H1 (cell line): ENCODE measurements at regions not wholly inside any gene's neighbourhood (a gene's known extent, or its start where the extent isn't known, plus 50 kb on each side); places are given as distances from the start of the nearest gene placed in this dataset.

Experiments used
- CTCF ChIA-PET: fragments of 300-600 bp; sonication (Branson Sonifier 250); formaldehyde crosslinking; loops from one replicate; lab custom pipeline; 2021; ENCODE audit not compliant: partially characterized antibody; lab: Charles Lee
- POLR2A ChIA-PET: fragments of 300-600 bp; sonication (Branson Sonifier 250); formaldehyde crosslinking; loops from one replicate; lab custom pipeline; 2021; ENCODE audit warnings: inconsistent platforms; ENCODE audit not compliant: partially characterized antibody; lab: Charles Lee
- DNase-seq, 2 experiments: peaks; one replicate each; pipeline versions ENCODE4 v3.0.0 to v3.0.0-alpha.2; 2010 to 2022; ENCODE audit warnings: low spot score in 2 of 2, low read depth in 1 of 2, mixed read lengths in 1 of 2
- FAIRE-seq: peaks from 2 replicates; lab custom pipeline; 2011; peaks lifted over from hg19 to GRCh38; lab: Jason Lieb, UNC
- H2AFZ ChIP-seq: 2 replicates; pipeline ENCODE4 v1.8.1; 2012; ENCODE audit warnings: low read length, inconsistent platforms
- H2AK5ac ChIP-seq: 2 replicates; pipeline ENCODE4 v1.6.1; 2013; ENCODE audit warnings: low read depth, low read length
- H2BK120ac ChIP-seq: replicated peaks from 2 replicates; pipeline ENCODE3; 2013; ENCODE audit warnings: low read depth, low read length, inconsistent platforms
- H2BK12ac ChIP-seq: 2 replicates; pipeline ENCODE4 v1.6.1; 2013; ENCODE audit warnings: low read depth, low read length
- H2BK15ac ChIP-seq: 2 replicates; pipeline ENCODE4 v1.6.1; 2013; ENCODE audit warnings: low read length
- H2BK20ac ChIP-seq: 2 replicates; pipeline ENCODE4 v1.6.1; 2013; ENCODE audit warnings: low read length
- H2BK5ac ChIP-seq: 2 replicates; pipeline ENCODE4 v1.6.1; 2013; ENCODE audit warnings: low read depth, low read length
- H3K14ac ChIP-seq: 2 replicates; pipeline ENCODE4 v1.6.1; 2013; ENCODE audit warnings: inconsistent platforms; ENCODE audit not compliant: insufficient read length
- H3K18ac ChIP-seq: 2 replicates; pipeline ENCODE4 v1.6.1; 2013; ENCODE audit warnings: low read length; ENCODE audit errors: extremely low read depth
- H3K23ac ChIP-seq: 2 replicates; pipeline ENCODE4 v1.6.1; 2013; ENCODE audit warnings: inconsistent platforms; ENCODE audit not compliant: insufficient read length
- H3K23me2 ChIP-seq: 2 replicates; pipeline ENCODE4 v1.6.1; 2013; ENCODE audit warnings: low read depth, low read length
- H3K27ac ChIP-seq: 2 replicates; pipeline ENCODE4 v1.6.1; 2011; ENCODE audit warnings: low read depth, low read length, inconsistent platforms
- H3K27me3 ChIP-seq, 4 experiments: replicated peaks in 1 of 4; 1 replicate in 1 of 4; 2 replicates in 3 of 4; pipeline versions ENCODE4 v1.6.1 to v1.8.1; 2011 to 2013; ENCODE audit warnings: low read length in 3 of 4, mild to moderate bottlenecking in 3 of 4, inconsistent platforms in 2 of 4, mixed read lengths in 2 of 4, moderate library complexity in 1 of 4; ENCODE audit not compliant: control insufficient read depth in 3 of 4, insufficient read depth in 3 of 4; ENCODE audit errors: extremely low read depth in 1 of 4
- H3K36me3 ChIP-seq, 4 experiments: 2 replicates each; pipeline versions ENCODE4 v1.6.1 to v1.8.1; 2011 to 2013; ENCODE audit warnings: mild to moderate bottlenecking in 4 of 4, low read length in 3 of 4, moderate library complexity in 2 of 4, control low read depth in 1 of 4, inconsistent platforms in 1 of 4; ENCODE audit not compliant: insufficient read depth in 4 of 4, control insufficient read depth in 2 of 4
- H3K4ac ChIP-seq: replicated peaks from 2 replicates; pipeline ENCODE3; 2013; ENCODE audit warnings: low read length, low read depth, mixed read lengths, inconsistent platforms; ENCODE audit not compliant: insufficient read length
- H3K4me1 ChIP-seq, 4 experiments: replicated peaks in 1 of 4; 1 replicate in 1 of 4; 2 replicates in 3 of 4; pipeline versions ENCODE4 v1.6.1 to v1.8.1; 2011 to 2013; ENCODE audit warnings: low read length in 3 of 4, inconsistent platforms in 2 of 4, mixed read lengths in 1 of 4; ENCODE audit not compliant: insufficient read depth in 4 of 4, control insufficient read depth in 3 of 4
- H3K4me2 ChIP-seq, 2 experiments: 2 replicates each; pipeline versions ENCODE4 v1.6.1 to v1.8.1; 2011 to 2013; ENCODE audit warnings: low read depth in 2 of 2, low read length in 2 of 2, control low read depth in 1 of 2, inconsistent platforms in 1 of 2, mild to moderate bottlenecking in 1 of 2; ENCODE audit not compliant: insufficient read depth in 1 of 2
- H3K4me3 ChIP-seq, 4 experiments: fragments of 200-600, 300-600 bp in 1 of 4; sonication (generic), shearing (Covaris generic), sonication (Bioruptor Twin) in 1 of 4; 2 replicates each; pipeline versions ENCODE4 v1.5.1 to v1.8.1; 2011 to 2016; ENCODE audit warnings: low read length in 4 of 4, low read depth in 3 of 4, control low read depth in 2 of 4, inconsistent platforms in 2 of 4, mild to moderate bottlenecking in 2 of 4, mixed read lengths in 1 of 4, moderate library complexity in 1 of 4; ENCODE audit not compliant: insufficient read depth in 2 of 4; ENCODE audit errors: extremely low read depth in 1 of 4
- H3K56ac ChIP-seq: replicated peaks from 2 replicates; pipeline ENCODE3; 2013; ENCODE audit warnings: low read depth, mild to moderate bottlenecking, mixed read lengths, low read length, inconsistent platforms; ENCODE audit not compliant: insufficient read length
- H3K79me1 ChIP-seq: 2 replicates; pipeline ENCODE4 v1.6.1; 2013; ENCODE audit warnings: low read depth, low read length, control low read depth
- H3K79me2 ChIP-seq, 2 experiments: 2 replicates each; pipeline versions ENCODE4 v1.6.1 to v1.8.1; 2012 to 2013; ENCODE audit warnings: low read length in 2 of 2, mild to moderate bottlenecking in 2 of 2, inconsistent platforms in 1 of 2; ENCODE audit not compliant: insufficient read depth in 2 of 2, control insufficient read depth in 1 of 2
- H3K9ac ChIP-seq, 4 experiments: replicated peaks in 1 of 4; 1 replicate in 1 of 4; 2 replicates in 3 of 4; pipeline versions ENCODE4 v1.6.1 to v1.8.1; 2011 to 2013; ENCODE audit warnings: low read depth in 3 of 4, low read length in 3 of 4, control low read depth in 2 of 4, mild to moderate bottlenecking in 2 of 4, moderate library complexity in 2 of 4, inconsistent platforms in 1 of 4; ENCODE audit errors: extremely low read depth in 1 of 4
- H3K9me3 ChIP-seq, 2 experiments: 2 replicates each; pipeline versions ENCODE4 v1.6.1 to v1.8.1; 2012 to 2013; ENCODE audit warnings: mild to moderate bottlenecking in 2 of 2, moderate library complexity in 2 of 2, control low read depth in 1 of 2, inconsistent platforms in 1 of 2, low read depth in 1 of 2, low read length in 1 of 2, mixed read lengths in 1 of 2; ENCODE audit not compliant: insufficient read depth in 2 of 2
- H4K20me1 ChIP-seq, 2 experiments: replicated peaks in 1 of 2; 2 replicates each; pipeline versions ENCODE3 to v1.8.1; 2011 to 2013; ENCODE audit warnings: inconsistent platforms in 2 of 2, low read length in 2 of 2, mild to moderate bottlenecking in 1 of 2; ENCODE audit not compliant: insufficient read depth in 2 of 2, control insufficient read depth in 1 of 2
- H4K5ac ChIP-seq: 2 replicates; pipeline ENCODE4 v1.6.1; 2013; ENCODE audit warnings: low read length, low read depth, mixed read lengths, inconsistent platforms; ENCODE audit not compliant: insufficient read length
- H4K8ac ChIP-seq: 2 replicates; pipeline ENCODE4 v1.8.0; 2013; ENCODE audit warnings: mild to moderate bottlenecking, moderate library complexity, low read length, inconsistent platforms; ENCODE audit not compliant: insufficient read depth; ENCODE audit errors: extremely low read depth
- H4K91ac ChIP-seq: replicated peaks from 2 replicates; pipeline ENCODE3; 2013; ENCODE audit warnings: low read length, mixed read lengths, inconsistent platforms; ENCODE audit not compliant: insufficient read length
- CTBP2 ChIP-seq: IDR thresholded peaks from 2 replicates; pipeline ENCODE4 v1.7.0; 2011; ENCODE audit warnings: borderline replicate concordance, mild to moderate bottlenecking, moderate library complexity, mixed read lengths, low read length; ENCODE audit not compliant: insufficient read depth, insufficient read length
- WGBS, 2 experiments: shearing (Covaris generic) in 1 of 2; methylation state at CpG; one replicate each; pipeline versions ENCODE4 v1.1.6 to v1.1.7; 2013 to 2015; ENCODE audit warnings: low lambda C conversion rate in 2 of 2, mixed read lengths in 2 of 2, inconsistent platforms in 1 of 2, low coverage in 1 of 2, missing lambda C conversion rate in 1 of 2; ENCODE audit not compliant: insufficient replicate concordance in 2 of 2, insufficient coverage in 1 of 2, insufficient read length in 1 of 2; ENCODE audit errors: extremely low coverage in 1 of 2, missing lambda C conversion rate in 1 of 2; 5-methylcytosine and 5-hydroxymethylcytosine counted together

DNA sequence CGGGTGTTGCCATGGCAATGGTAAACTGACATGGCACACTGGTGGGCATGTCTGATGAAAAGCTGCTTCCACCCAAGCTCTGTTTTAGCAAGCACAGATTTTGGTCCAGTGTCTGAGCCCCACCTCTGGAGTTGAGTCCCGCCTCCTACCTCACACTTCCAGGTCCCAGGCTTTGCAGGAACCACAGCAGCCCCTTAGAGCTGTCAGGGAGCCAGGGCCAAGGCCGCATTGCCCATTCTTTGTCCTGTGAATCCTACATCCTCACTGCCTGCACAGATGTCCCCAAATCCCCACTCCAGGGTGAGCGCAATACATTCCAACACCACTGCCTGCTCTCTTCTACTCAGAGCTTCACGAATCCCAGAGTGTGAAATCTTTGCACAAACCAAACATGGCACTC lies 292.2 kb downstream of the PREX1 start:
- Histone ChIP-seq H3K23ac (no peak overlapping the region), H4K20me1 (no peaks in the 10 kb centered on the region), H4K91ac (no peak overlapping the region), H3K14ac (no peak overlapping the region), H3K36me3 (no peaks in the 10 kb centered on the region), H2BK120ac (no peak overlapping the region), H4K5ac (no peak overlapping the region), H3K9ac (no peak overlapping the region), H2AK5ac (no peak overlapping the region), H2BK12ac (no peak overlapping the region; the same call in 1 of the 2 replicates), H3K9me3 (no peaks in the 10 kb centered on the region), H3K4me3 (no peak overlapping the region), H3K27ac (no peak overlapping the region), H3K56ac (no peak overlapping the region), H2BK15ac (no peak overlapping the region), H3K79me1 (no peaks in the 10 kb centered on the region), H3K79me2 (no peaks in the 10 kb centered on the region), H2AFZ (no peak overlapping the region), H4K8ac (0 out of 2 replicates have a peak overlapping the region, but pooled peaks have one; percentile 62), H3K23me2 (no peaks in the 10 kb centered on the region), H3K18ac (no peak overlapping the region), H3K27me3 (no peaks in the 10 kb centered on the region; a peak in 1 of 7 replicates), H3K4me2 (no peak overlapping the region), H2BK5ac (no peak overlapping the region), H3K4ac (no peak overlapping the region), H2BK20ac (no peak overlapping the region), H3K4me1 (peaks cover 0 to 14% (median 10%) of the 10 kb centered on the region in 4 experiments; a peak in 4 of 7 replicates)
- TF ChIP-seq CTBP2, result no peak
- no peak for FAIRE-seq
- ChIA-PET POLR2A (no interaction called here), CTCF (interaction anchor here (0.7 to 0.9 kb wide), 2 partner anchors 9 to 130 kb away, joined by 3 read pairs; no protein-coding TSS in a partner anchor)
- no peak for DNase-seq
- 92% methylated on average over 4 of the region's 5 CpGs; no CpG with 5 or more reads in 1 of the 2 experiments for WGBS, 2 experiments
